NOMO-1 treated with dmso at 0.1 percent for 144 hours (cell line): ENCODE measurements at regions not wholly inside any gene's neighbourhood (a gene's known extent, or its start where the extent isn't known, plus 50 kb on each side); places are given as distances from the start of the nearest gene placed in this dataset.
"Not testable (repeated sequence)": the region's sequence is repeated elsewhere in the genome, so short reads cannot be mapped to it uniquely, and the experiment has no call there.

Experiments
- DNase-seq: peaks from one replicate; lab custom pipeline; 2025; ENCODE audit not compliant: unreplicated experiment; lab: John Stamatoyannopoulos, UW

- DNase-seq: no peak
These were observed 321.5 kb upstream of the FAM78B start for GRCh38 chr1:166488327-166488726.

DNA sequence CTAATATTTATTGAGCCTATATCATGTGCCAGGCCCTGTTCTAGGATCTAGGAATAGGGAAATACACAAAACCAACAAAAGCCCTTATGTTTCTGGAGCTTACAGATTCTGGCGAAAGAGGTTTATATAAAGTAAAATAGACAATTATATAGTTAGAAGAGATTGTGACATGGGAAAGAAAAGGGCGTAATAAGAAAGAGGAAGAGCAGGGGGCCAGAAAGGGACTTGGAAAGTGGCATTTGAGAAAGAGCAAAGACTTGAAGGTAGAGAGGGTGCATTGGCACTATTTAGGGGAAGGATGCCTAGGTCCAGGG, 322.5 kb upstream of the FAM78B start:
- peak; percentile 65 for DNase-seq

DNA sequence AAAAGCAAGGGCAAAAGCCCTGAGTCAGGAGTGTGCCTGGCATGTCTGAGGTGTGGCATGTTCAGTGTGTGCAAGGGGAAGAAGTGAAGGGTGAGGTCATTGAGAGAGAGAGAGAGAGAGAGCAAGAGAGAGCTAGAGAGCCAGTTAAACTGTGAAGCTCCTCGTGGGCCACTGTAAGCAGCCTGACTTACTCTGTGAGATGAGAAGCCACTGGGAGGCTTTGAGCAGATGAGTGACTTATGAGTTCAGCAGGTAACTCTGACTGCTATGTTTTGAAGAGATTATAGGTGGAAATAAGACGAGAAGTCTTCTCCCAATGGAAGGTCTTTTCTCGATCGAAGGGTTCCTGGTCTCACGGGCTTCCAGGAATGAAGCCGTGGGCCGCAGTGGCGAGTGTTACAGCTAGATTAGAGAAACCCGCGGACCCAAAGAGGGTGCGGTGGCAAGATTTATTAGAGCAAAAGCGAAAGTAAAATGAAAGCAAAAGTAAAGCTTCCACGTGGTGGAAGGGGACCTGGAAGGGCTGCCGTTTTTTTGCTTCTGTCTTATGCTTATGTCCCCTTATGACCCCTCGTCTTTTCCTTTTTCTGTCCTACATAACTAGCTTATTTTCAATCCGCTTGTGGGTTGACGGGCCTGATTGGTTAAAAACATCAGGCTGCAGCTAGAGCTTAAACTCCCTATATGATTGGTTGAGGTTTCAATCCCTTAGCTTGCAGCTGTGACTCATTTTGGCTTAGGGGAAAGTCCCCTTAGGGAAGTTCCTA, 323.1 kb upstream of the FAM78B start:
- DNase-seq: peak; percentile 48

DNA sequence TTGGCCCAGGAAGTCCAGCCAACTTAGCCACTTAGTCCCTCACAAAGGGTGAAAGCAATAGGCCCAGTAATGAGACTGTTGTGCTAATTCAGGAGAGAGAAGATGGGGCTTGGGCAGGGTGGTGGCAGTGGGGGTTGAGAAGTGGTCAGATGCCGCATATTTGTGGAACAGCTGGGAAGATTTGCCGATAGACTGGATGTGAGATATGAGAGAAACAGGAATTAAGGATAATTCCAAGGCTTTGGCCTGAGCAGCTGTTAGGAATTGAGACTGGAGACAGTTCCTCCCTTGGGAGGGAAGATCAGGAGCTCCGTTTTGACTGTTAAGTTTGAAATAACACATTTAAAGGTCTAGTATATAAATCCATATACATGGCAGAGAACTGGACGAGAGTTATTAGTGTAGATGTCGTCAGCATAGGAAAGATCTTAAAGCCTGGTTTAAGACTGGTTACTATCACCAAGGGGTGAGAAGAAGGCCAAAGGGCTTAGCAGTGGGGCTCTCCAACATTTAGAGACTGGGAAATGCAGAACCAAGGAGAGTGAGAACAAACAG, 323.7 kb upstream of the FAM78B start:
- DNase-seq: no peak

DNA sequence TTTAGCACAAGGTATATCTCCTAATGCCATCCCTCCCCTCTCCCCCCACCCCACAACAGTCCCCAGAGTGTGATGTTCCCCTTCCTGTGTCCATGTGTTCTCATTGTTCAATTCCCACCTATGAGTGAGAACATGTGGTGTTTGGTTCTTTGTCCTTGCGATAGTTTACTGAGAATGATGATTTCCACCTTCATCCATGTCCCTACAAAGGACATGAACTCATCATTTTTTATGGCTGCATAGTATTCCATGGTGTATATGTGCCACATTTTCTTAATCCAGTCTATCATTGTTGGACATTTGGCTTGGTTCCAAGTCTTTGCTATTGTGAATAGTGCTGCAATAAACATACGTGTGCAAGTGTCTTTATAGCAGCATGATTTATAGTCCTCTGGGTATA, 327.0 kb upstream of the FAM78B start:
- not testable (repeated sequence) for DNase-seq

GRCh38 chr1:166507347-166507746, 331.9 kb upstream of the POGK start:
- DNase-seq: no peak

DNA sequence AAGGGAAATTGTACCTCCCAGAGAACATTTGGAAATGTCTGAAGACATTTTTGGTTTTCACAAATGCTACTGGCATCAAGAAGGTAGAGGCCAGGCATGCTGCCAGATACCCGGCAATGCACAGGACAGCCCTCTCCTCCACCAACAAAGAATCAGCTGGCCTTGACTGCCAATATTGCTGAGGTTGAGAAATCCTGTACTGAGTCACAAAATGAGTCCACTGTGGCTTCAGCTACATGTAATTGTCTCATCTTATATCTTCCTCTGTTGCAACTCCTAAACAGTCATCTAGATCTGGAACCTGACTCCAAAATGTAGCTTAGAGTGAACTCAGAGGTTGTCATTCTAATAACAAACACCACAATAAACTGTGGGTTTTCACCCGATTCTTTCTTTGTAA, 327.5 kb upstream of the POGK start:
- peak; percentile 81 for DNase-seq

DNA sequence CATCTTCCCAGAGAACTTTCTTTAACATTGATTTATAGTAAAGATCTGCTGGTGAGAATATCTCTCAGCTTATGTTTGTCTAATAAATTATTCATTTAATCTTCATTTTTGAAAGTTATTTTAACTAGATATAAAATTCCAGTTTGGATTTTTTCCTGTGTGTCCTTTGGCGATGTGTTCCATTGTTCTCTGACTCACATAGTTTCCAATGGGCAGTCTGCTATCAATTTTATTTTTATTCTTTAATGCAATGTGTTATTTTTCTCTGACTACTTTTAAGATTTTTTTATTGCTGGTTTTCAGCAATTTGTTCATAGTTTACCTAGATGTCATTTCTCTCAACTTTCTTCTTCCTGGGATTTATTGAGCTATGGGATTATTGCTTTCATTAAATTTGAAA, 325.2 kb upstream of the POGK start:
- DNase-seq: no peak

DNA sequence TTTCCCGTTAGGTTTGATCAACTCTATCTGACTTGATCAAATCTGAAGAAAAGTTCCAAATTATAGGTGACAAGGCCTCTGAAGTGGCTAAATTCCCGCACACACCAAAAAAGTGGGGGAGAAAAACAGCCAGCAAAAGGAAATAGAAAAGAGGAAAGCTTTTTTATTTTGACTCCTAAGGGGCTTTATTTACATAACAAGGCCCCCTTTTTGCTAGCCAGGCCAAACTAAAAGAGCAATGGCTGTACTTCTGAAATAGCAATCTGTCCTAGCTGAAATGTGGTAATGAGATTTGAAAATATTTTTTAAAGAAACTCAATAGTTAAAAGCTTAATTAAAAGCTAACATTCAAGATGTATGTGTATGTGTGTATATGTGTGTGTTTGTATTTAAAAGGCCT, 311.5 kb upstream of the POGK start:
- DNase-seq: no peak

- no peak for DNase-seq
These were observed 300.6 kb upstream of the POGK start for GRCh38 chr1:166538646-166539045.

- DNase-seq: no peak
These were observed 295.2 kb upstream of the POGK start for GRCh38 chr1:166544036-166544435.

DNA sequence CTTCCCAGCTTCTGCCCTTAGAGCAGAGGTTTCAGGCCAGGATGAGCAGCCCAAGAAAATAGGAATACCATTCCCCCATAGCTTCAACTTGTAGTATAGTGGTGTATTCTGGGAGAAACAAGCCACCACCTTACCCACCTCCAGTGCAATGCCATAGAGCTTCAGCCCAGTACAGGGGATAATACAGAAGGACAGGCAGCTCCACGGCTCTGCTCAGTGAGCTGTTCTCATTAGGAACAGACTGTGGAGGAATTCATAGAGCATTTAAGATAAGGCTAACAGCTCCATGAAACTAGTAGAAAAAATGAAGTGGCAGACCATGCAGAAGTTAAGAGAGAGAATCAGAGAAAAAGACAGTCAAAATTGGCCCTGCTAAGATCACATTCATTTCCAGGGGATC, 294.7 kb upstream of the POGK start:
- no peak for DNase-seq

DNA sequence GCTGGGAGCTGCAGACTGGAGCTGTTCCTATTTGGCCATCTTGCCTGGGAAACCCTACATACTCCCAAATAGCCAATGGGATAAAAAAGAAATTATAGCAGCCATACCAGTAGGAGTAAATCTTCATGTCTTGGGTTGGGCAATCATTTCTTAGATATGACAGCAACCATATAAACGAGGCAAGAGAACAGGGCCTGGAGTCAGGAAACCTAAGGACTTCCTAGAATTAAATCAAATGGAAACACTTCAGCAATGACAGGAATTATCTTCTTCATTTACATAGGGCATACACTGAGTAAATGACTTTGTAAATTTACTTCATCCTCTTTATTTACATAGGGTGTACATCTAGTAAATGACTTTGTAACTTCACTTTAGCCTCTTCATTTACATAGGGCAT, 286.6 kb upstream of the POGK start:
- no peak for DNase-seq

DNA sequence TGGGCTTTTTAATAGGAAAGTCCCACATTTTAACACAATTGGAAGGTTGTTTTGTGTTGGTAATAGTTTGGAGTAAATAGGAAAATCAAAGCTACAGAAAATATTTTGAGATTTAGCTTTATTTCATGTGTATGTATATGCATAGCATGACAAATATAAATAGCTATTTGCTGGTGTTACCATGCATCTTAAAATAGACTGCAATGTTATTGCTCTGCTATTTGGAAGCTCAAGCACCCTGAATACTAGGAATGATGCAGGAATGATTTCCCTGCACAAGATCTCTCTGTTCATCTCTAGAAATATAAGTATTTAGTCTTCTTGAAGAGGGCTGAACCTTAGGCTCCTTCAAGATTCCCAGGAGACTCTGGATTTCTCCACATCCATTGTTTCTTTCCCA, 268.3 kb upstream of the POGK start:
- no peak for DNase-seq

DNA sequence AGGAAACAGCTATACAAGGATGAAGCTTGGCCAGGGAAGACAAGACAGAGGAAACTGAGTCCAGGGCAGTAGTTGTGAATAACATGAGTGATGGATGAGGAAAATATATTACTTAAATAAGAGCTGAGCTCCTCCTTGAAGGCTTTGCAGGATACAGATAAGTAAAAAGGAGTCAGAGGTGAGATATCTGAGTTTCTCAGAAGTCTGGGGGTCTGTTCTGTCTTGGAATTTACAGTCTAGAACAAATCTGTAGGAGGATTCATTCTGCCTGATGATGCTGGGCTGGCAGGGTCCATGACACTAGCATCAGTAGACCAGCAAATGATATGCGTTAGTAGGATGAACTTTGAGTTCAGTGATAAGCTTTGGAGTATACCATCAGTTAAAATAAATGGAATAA, 266.1 kb upstream of the POGK start:
- no peak for DNase-seq

DNA sequence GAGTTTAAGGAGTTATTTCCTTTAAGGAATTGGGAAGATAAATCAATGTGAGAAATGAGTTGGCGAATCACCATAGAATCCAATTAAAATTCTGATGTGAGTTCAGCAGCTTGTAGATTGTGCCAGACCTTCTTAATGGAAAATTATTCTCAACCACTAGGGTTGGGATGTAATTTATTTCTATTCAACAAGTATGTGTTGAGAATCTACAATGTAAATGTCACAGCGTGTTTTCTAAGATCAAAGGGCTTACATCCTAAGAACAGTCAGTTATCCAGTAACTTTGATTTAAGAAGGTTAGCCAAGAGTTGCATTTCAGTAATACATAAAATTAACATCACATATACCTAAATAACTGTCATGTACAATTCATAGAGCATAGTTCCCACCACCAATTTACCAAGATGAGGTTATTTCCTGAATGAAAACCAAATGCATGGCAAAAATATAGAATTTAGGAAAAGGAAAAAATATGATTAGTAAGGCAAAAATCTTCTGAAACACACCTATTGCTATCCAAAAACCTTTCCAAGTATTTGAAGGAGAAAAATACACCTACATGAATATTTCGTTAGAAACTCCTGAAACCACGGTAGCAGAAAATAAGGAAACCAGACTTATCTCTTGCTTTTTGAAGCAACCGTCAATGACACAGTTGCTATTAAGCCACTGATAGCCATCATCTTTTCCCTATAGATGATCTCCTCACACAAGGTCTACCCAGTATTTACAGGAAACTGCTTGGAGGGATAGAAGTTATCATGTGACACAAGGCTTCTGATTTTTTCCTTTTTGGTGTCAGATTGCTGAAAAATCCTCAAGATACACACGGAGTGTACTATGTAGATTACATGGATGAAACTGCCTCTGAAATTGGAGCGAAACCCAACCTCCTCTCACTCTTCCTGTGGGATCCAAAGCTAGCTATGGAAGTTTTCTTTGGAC, 259.4 kb upstream of the POGK start:
- DNase-seq: no peak

- DNase-seq: no peak
These were observed 250.5 kb upstream of the POGK start for GRCh38 chr1:166588741-166589140.

- DNase-seq: no peak
These were observed 249.1 kb upstream of the POGK start for GRCh38 chr1:166590161-166590560.

DNA sequence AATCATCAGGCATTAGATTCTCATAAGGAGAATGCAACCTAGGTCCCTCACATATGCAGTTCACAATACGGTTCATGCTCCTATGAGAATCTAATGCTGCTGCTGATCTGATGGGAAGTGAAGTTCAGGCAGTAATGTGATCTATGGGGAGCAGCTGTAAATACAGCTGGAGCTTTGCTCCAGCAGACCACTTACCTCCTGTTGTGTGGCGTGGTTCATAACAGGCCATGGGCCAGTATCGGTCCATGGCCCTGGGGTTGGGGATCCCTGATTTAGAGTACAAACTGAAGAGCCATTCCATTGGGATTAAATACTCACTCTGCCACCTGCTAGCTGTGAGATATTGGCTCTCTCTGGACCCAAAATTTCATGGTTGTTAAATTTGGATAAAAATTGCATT, 244.6 kb upstream of the POGK start:
- no peak for DNase-seq

- no peak for DNase-seq
These were observed 241.8 kb upstream of the POGK start for GRCh38 chr1:166597516-166597915.

DNA sequence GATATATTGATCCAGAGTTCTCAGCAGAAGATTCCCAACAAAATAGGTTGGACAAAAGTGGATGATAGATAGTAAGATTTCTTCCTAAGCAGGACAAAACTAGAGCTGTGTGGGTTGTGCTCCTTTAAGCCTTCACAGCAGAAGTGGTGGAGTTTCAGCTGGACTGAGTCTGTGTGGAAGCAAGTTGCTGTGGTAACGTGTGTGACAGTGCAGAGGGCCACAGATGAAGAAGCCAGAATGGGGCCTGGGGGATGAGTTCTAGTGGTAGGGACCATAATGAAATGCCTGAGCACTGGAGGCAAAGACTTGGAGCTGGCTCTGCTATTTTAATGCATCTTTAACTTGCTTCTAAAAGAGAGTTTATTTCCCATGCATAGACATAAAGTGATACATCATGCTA, 238.7 kb upstream of the POGK start:
- no peak for DNase-seq

- DNase-seq: no peak
These were observed 237.5 kb upstream of the POGK start for GRCh38 chr1:166601650-166602278.
